Adrenal gland (tissue), 5 donors: ENCODE measurements at regions not wholly inside any gene's neighbourhood (a gene's known extent, or its start where the extent isn't known, plus 50 kb on each side); places are given as distances from the start of the nearest gene placed in this dataset.

Experiments
- POLR2A ChIP-seq, 2 donors: fragments of 450-650 bp; IDR thresholded peaks; one replicate each; pipeline ENCODE4 v1.6.1; 2017; ENCODE audit warnings: antibody characterized with exemption in 2 of 2, mild to moderate bottlenecking in 2 of 2, moderate library complexity in 1 of 2
- TF ChIP-seq, protein P1 (sequence below), 6 experiments: fragments of 450-650 bp in 4 of 6; fragments of 200-600 bp in 2 of 6; sonication (generic) in 1 of 6; IDR thresholded peaks; 1 replicate in 5 of 6; 2 replicates in 1 of 6; pipeline versions ENCODE4 v1.5.1 to v1.8.0; 2016 to 2021; ENCODE audit warnings: antibody characterized with exemption in 6 of 6, mild to moderate bottlenecking in 2 of 6, moderate library complexity in 1 of 6
- donor health status: DM: no; HTN: no; CAD: no.

GRCh38 chr21:28257276-28257675, 735.4 kb downstream of the LTN1 start:
- TF ChIP-seq, protein P1, sequence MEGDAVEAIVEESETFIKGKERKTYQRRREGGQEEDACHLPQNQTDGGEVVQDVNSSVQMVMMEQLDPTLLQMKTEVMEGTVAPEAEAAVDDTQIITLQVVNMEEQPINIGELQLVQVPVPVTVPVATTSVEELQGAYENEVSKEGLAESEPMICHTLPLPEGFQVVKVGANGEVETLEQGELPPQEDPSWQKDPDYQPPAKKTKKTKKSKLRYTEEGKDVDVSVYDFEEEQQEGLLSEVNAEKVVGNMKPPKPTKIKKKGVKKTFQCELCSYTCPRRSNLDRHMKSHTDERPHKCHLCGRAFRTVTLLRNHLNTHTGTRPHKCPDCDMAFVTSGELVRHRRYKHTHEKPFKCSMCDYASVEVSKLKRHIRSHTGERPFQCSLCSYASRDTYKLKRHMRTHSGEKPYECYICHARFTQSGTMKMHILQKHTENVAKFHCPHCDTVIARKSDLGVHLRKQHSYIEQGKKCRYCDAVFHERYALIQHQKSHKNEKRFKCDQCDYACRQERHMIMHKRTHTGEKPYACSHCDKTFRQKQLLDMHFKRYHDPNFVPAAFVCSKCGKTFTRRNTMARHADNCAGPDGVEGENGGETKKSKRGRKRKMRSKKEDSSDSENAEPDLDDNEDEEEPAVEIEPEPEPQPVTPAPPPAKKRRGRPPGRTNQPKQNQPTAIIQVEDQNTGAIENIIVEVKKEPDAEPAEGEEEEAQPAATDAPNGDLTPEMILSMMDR (IDR thresholded peaks at IDR 0.05) = no peak
- TF ChIP-seq POLR2A (IDR thresholded peaks at IDR 0.05) = no peak
